Suprapubic skin (tissue), 4 donors: ENCODE measurements at regions not wholly inside any gene's neighbourhood (a gene's known extent, or its start where the extent isn't known, plus 50 kb on each side); places are given as distances from the start of the nearest gene placed in this dataset.

Experiments used
- DNase-seq, 2 donors: peaks; one replicate each; pipeline ENCODE4 v3.0.0-alpha.2; 2019; ENCODE audit warnings: low spot score in 2 of 2
- H3K27ac ChIP-seq: fragments of 200-600 bp; sonication (generic); one replicate; pipeline ENCODE4 v1.5.1; 2019
- H3K27me3 ChIP-seq: fragments of 200-600 bp; sonication (generic); one replicate; pipeline ENCODE4 v1.5.1; 2019
- H3K36me3 ChIP-seq: fragments of 200-600 bp; sonication (generic); one replicate; pipeline ENCODE4 v1.5.1; 2019
- H3K4me1 ChIP-seq: fragments of 200-600 bp; sonication (generic); one replicate; pipeline ENCODE4 v1.5.1; 2019
- H3K4me3 ChIP-seq: fragments of 200-600 bp; sonication (generic); one replicate; pipeline ENCODE4 v1.5.1; 2019; ENCODE audit warnings: mild to moderate bottlenecking
- H3K9me3 ChIP-seq: fragments of 200-600 bp; sonication (generic); one replicate; pipeline ENCODE4 v1.5.1; 2019
- CTCF ChIP-seq, 2 donors: fragments of 200-600 bp in 1 of 2; fragments of 450-650 bp in 1 of 2; sonication (generic) in 1 of 2; IDR thresholded peaks; one replicate each; pipeline ENCODE4 v1.5.1; 2016 to 2019; ENCODE audit warnings: antibody characterized with exemption in 2 of 2, mild to moderate bottlenecking in 1 of 2, moderate library complexity in 1 of 2
- EP300 ChIP-seq: sonication (generic); formaldehyde crosslinking; IDR thresholded peaks from one replicate; pipeline ENCODE4 v1.6.1; 2017; ENCODE audit warnings: antibody characterized with exemption
- POLR2A ChIP-seq, 2 donors: fragments of 450-650 bp; IDR thresholded peaks; one replicate each; pipeline ENCODE4 v1.6.1; 2017; ENCODE audit warnings: antibody characterized with exemption in 2 of 2, mild to moderate bottlenecking in 2 of 2, moderate library complexity in 2 of 2
- POLR2AphosphoS5 ChIP-seq, 3 donors: sonication (generic); formaldehyde crosslinking; IDR thresholded peaks; one replicate each; pipeline ENCODE4 v1.6.1; 2017; ENCODE audit warnings: antibody characterized with exemption in 3 of 3
- WGBS: methylation state at CpG from one replicate; pipeline ENCODE4 v1.1.5; 2018; 5-methylcytosine and 5-hydroxymethylcytosine counted together

DNA sequence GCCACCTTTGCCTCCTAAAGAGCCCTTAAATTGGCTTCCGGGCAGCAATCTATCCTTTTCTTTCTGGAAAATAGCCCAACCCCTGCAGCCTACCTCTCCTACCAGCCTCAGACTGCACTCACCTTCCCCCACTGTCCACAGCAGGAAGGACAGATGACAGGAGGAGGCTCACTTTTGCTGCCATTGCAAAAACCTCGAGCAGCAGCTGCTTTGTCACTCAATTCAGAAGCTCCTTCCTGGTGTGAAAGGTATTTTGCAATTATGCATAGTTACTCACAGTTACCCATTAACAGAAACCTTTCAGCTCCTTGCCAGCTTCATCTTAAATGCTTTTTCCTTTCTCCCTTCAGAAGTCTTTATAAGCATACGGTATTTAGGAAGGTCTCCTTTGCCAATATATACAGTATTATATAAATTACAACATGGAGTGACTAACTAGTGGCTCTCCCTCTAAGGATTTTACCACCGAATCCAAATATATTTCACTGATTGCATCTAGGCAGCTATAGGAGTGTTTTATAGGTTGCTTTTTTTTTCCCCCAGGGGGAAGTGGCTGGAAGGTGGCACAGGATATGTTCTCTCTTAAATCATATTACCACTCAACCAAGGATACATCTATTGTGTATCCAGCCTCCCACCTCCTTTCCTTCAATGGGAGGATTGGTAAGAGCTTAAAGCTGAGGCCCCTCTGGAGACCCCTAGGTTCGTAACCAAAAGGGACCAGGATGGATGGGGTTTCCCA lies 142.1 kb upstream of the IPO9 start:
- TF ChIP-seq CTCF (IDR thresholded peaks at IDR 0.05) = no peak
- no peak for TF ChIP-seq POLR2AphosphoS5 (IDR thresholded peaks at IDR 0.05)
- TF ChIP-seq EP300 = no peak
- no peak for TF ChIP-seq POLR2A (IDR thresholded peaks at IDR 0.05)
- WGBS = 70% methylated on average over 5 of the region's 5 CpGs
- DNase-seq = no peak
- Histone ChIP-seq H3K9me3 (no peaks in the 10 kb centered on the region), H3K36me3 (no peaks in the 10 kb centered on the region), H3K27ac (no peak overlapping the region), H3K4me3 (no peak overlapping the region), H3K4me1 (no peaks in the 10 kb centered on the region), H3K27me3 (no peaks in the 10 kb centered on the region)

GRCh38 chr1:201688514-201688913 lies 140.4 kb upstream of the IPO9 start:
- DNase-seq = no peak
- no peaks in the 10 kb centered on the region for H3K27me3 ChIP-seq
- WGBS = 94% methylated on average over 9 of the region's 9 CpGs
- no peaks in the 10 kb centered on the region for H3K36me3 ChIP-seq
- H3K4me1 ChIP-seq = no peaks in the 10 kb centered on the region
- no peak overlapping the region for H3K27ac ChIP-seq
- no peak for TF ChIP-seq POLR2A (IDR thresholded peaks at IDR 0.05)
- no peak for TF ChIP-seq POLR2AphosphoS5 (IDR thresholded peaks at IDR 0.05)
- TF ChIP-seq CTCF (IDR thresholded peaks at IDR 0.05) = no peak
- TF ChIP-seq EP300 = no peak
- H3K4me3 ChIP-seq = no peak overlapping the region
- no peaks in the 10 kb centered on the region for H3K9me3 ChIP-seq

DNA sequence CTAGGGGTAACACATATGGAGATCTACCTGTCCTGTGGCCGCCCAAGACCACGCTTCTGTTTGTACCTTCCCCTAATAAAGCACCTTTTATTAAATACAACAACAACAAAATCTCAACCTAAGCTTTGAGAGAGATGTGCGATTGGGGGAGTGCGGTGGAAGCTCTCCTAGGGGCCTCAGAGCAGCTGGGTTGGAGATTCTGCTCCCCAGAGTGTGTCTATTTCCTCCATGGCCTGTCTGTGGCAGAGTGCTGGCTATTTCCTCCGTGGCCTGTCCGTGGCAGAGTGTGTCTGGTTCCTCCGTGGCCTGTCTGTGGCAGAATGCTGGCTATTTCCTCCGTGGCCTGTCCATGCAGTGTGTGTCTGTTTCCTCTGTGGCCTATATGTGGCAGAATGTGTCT lies 139.3 kb upstream of the IPO9 start:
- Histone ChIP-seq H3K4me1 (no peaks in the 10 kb centered on the region), H3K27ac (no peak overlapping the region), H3K9me3 (no peaks in the 10 kb centered on the region), H3K27me3 (no peaks in the 10 kb centered on the region), H3K36me3 (no peaks in the 10 kb centered on the region), H3K4me3 (no peak overlapping the region)
- no peak for DNase-seq
- TF ChIP-seq POLR2A (IDR thresholded peaks at IDR 0.05) (no peak), EP300 (no peak), POLR2AphosphoS5 (IDR thresholded peaks at IDR 0.05) (no peak), CTCF (IDR thresholded peaks at IDR 0.05) (no peak)
- WGBS = 96% methylated on average over 7 of the region's 8 CpGs

DNA sequence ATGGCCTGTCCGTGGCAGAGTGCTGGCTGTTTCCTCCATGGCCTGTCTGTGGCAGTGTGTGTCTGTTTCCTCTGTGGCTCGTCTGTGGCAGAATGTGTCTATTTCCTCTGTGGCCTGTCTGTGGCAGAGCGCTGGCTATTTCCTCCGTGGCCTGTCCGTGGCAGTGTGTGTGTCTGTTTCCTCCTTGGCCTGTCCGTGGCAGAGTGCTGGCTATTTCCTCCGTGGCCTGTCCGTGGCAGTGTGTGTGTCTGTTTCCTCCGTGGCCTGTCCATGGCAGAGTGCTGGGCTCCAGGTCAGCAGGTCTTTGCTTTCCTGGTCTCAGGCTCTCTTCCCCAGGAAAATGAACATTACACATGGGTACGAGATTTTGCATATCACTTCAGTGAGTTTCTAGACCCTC lies 138.4 kb upstream of the IPO9 start:
- TF ChIP-seq CTCF (IDR thresholded peaks at IDR 0.05) (no peak), POLR2A (IDR thresholded peaks at IDR 0.05) (no peak), POLR2AphosphoS5 (IDR thresholded peaks at IDR 0.05) (no peak), EP300 (no peak)
- no peak overlapping the region for H3K4me3 ChIP-seq
- WGBS = 92% methylated on average over 10 of the region's 10 CpGs
- no peaks in the 10 kb centered on the region for H3K36me3 ChIP-seq
- H3K9me3 ChIP-seq = no peaks in the 10 kb centered on the region
- DNase-seq = no peak
- no peaks in the 10 kb centered on the region for H3K27me3 ChIP-seq
- peaks cover 4% of the 10 kb centered on the region for H3K4me1 ChIP-seq
- no peak overlapping the region for H3K27ac ChIP-seq

DNA sequence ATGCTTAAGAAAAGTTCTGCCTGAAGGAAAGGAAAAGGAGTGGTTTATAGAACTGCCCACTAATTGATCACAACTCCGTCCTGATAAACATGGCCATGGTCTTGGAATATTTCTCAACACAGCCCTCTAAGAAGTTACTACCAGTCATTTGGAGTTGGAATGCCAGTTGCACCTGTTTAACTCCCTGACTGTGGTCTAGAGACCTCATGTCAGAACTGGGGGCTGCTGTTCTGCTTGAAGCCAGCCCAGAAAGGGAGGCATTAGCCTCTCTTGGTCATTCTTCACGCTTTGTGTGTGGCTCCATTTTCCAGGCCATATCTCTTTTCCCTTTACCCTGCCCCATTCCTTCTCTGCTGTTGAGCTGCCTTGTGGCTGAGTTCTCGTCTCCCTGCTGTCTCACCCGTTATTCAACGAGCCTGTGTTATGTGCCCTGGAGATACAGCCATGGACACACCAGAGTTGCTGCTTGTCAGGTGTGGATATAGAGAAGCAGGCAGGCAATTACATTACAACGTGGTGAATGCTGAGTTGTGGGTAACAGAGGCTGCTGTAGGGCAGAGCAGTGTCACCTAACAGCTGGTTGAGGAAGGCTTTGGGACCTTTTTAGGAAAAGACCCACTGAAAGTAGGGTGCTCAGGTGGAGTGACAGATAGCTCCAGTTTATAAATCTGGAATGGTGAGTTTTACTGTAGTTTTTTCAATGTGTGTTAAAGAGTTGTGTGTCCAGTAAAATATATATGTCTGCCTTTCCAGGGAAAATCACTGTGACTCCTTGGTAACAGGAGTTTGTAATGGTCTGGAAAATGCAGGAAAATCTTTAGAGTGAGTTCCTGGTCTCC lies 137.0 kb upstream of the IPO9 start:
- no peak overlapping the region for H3K4me3 ChIP-seq
- whole genome bisulfite sequencing = 78% methylated on average over 6 of the region's 6 CpGs
- no peaks in the 10 kb centered on the region for H3K27me3 ChIP-seq
- H3K9me3 ChIP-seq = no peaks in the 10 kb centered on the region
- H3K27ac ChIP-seq = no peak overlapping the region
- TF ChIP-seq POLR2AphosphoS5 (IDR thresholded peaks at IDR 0.05) (no peak), CTCF (IDR thresholded peaks at IDR 0.05) (no peak), POLR2A (IDR thresholded peaks at IDR 0.05) (no peak), EP300 (no peak)
- H3K36me3 ChIP-seq = no peaks in the 10 kb centered on the region
- no peak for DNase-seq
- peaks cover 18% of the 10 kb centered on the region for H3K4me1 ChIP-seq
